Right lobe of liver (tissue), 6 donors: ENCODE measurements at regions not wholly inside any gene's neighbourhood (a gene's known extent, or its start where the extent isn't known, plus 50 kb on each side); places are given as distances from the start of the nearest gene placed in this dataset.

Source experiments
- ATAC-seq, 4 donors: fragments of 200-7000 bp; cut with Tn5 transposase; one replicate each; pipeline ENCODE4 v1.9.1; 2020; ENCODE audit warnings: mild to moderate bottlenecking in 4 of 4, moderate library complexity in 4 of 4
- DNase-seq, 3 donors: peaks; one replicate each; pipeline ENCODE4 v3.0.0-alpha.2; 2020
- H3K27ac ChIP-seq, 3 donors: fragments of 200-600 bp; one replicate each; pipeline ENCODE4 v1.8.0; 2022
- H3K27me3 ChIP-seq, 2 donors: fragments of 200-600 bp; one replicate each; pipeline ENCODE4 v1.8.0; 2022
- H3K36me3 ChIP-seq, 4 donors: fragments of 200-600 bp; sonication (generic) in 1 of 4; one replicate each; pipeline versions ENCODE4 v1.5.1 to v1.8.0; 2017 to 2022; ENCODE audit warnings: control low read depth in 1 of 4
- H3K4me1 ChIP-seq, 4 donors: fragments of 200-600 bp; sonication (generic) in 1 of 4; one replicate each; pipeline versions ENCODE4 v1.5.1 to v1.8.0; 2017 to 2022; ENCODE audit warnings: control low read depth in 1 of 4
- H3K4me3 ChIP-seq, 3 donors: fragments of 200-600 bp; one replicate each; pipeline ENCODE4 v1.8.0; 2022
- H3K9me3 ChIP-seq, 4 donors: fragments of 200-600 bp; sonication (generic) in 1 of 4; one replicate each; pipeline versions ENCODE4 v1.5.1 to v1.8.0; 2017 to 2022; ENCODE audit warnings: control low read depth in 1 of 4
- CTCF ChIP-seq, 4 donors: fragments of 200-600 bp in 3 of 4; fragments of 450-650 bp in 1 of 4; IDR thresholded peaks; one replicate each; pipeline versions ENCODE4 v1.5.1 to v1.8.0; 2016 to 2022; ENCODE audit warnings: antibody characterized with exemption in 4 of 4, mild to moderate bottlenecking in 2 of 4
- POLR2A ChIP-seq: fragments of 450-650 bp; IDR thresholded peaks from one replicate; pipeline ENCODE4 v1.6.1; 2017; ENCODE audit warnings: antibody characterized with exemption, mild to moderate bottlenecking
- WGBS: methylation state at CpG from one replicate; pipeline ENCODE4 v1.1.6; 2018; ENCODE audit warnings: low coverage, low lambda C conversion rate; ENCODE audit not compliant: insufficient coverage; ENCODE audit errors: missing lambda C conversion rate; 5-methylcytosine and 5-hydroxymethylcytosine counted together
- intact Hi-C, 2 donors: fragments of 100-400 bp; cut with DNase I; formaldehyde crosslinking; loops; one replicate each; pipeline versions ENCODE4 v1.11.2 to v1.14.1; 2022
- donor health status: DM: no; HTN: yes; CAD: no.
- donor health status: DM: no; HTN: no; CAD: no.
- donor health status: DM: no; HTN: no; CAD: no.
- donor health status: DM: no; HTN: yes; CAD: no.
- donor health status: DM: no; HTN: yes; CAD: no.

DNA sequence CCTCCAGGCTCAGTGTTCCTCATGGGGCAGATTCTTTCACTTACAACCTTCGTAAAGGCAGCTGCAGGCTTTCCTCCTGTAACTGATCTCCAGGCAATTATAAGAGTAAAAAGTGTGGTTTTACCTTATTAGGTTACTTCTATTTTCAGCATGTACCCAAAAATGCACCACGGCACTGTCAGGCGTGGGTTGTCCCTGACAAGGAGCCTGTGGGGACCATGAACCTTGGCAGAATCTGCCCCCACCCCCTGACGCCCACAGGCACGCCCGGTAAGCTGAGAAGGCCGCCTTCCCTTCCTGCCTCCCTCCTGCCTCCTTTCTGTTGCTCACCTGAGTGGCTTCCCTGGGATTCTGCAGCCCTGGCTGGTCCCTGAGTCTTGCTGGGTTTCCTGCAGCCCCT is 1383.3 kb downstream of the TBC1D22A start:
- Histone ChIP-seq H3K27me3 (no peaks in the 10 kb centered on the region), H3K4me1 (no peaks in the 10 kb centered on the region), H3K9me3 (no peaks in the 10 kb centered on the region), H3K27ac (no peak overlapping the region), H3K4me3 (no peak overlapping the region), H3K36me3 (no peaks in the 10 kb centered on the region)
- ATAC-seq: no peak
- WGBS: 15% methylated on average over 5 of the region's 7 CpGs
- DNase-seq: no peak
- intact Hi-C loops: no loop called here
- TF ChIP-seq POLR2A (no peak), CTCF (IDR thresholded peaks at IDR 0.05) (no peak)

DNA sequence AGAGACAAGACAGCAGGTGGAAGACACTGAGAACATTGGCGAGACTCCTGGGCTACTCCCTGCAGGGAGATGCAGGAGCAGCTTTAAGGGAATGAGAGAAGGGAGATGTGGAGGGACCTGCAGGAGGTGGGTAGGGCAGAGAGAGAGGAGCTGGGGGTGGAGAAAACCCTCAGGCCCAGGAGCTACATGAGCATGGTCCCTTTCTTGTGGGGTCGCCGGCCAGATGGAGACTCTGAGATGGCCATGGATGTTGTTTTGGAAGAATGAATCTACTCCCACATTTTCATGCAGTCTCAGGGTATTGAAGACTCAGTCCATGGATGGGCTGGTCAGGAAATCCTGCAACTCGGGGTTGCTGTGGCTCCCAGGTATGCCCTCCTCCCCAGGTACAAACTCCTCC is 1381.9 kb downstream of the TBC1D22A start:
- Histone ChIP-seq H3K27me3 (no peaks in the 10 kb centered on the region), H3K27ac (no peak overlapping the region), H3K4me3 (no peak overlapping the region), H3K36me3 (no peaks in the 10 kb centered on the region), H3K4me1 (no peaks in the 10 kb centered on the region), H3K9me3 (no peaks in the 10 kb centered on the region)
- ATAC-seq (no peak), DNase-seq (no peak)
- 33% methylated on average over 1 of the region's 4 CpGs for WGBS
- intact Hi-C loops: no loop called here
- TF ChIP-seq CTCF (IDR thresholded peaks at IDR 0.05) (no peak), POLR2A (no peak)

DNA sequence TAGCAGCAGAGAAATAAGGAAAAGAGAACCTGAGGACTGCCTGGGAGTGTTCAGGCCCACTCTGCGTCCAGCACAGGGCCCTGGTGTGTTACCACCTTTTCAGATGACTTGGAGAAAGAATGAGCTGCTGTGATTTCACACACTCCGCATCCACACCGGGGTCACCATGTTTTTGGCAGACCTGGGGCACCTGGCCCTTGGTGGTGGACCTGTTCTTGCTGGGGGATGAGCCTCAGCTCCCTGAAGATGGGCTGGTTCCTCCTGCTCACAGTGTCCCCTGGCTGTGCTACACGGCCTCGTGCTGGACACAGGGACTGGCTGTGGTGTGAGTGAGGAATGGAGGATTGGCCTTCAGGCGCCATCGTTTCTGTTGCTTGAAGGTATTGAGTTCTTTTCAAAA is 1381.4 kb downstream of the TBC1D22A start:
- intact Hi-C loops: no loop called here

DNA sequence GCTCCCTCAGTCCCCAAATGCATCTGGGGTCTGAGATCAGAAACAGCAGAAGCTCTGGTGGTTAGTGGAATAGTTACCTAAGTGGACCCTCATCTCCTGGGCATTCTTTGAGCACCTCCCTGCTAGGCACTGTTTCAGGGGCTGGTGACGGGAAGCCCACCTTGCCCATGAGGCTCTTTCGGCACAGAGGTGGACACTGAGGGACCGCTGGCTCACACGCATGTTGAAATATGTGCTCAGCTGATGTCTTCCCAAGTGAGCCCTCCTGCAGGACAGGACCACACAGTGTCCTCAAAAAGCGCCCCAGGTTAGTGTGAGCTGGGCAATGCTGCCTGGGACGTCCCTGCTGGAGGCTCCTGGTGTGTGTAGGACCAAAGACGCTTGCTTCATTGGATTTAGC is 1379.9 kb downstream of the TBC1D22A start:
- no peak overlapping the region for H3K4me3 ChIP-seq
- no peaks in the 10 kb centered on the region for H3K9me3 ChIP-seq
- no peaks in the 10 kb centered on the region for H3K27me3 ChIP-seq
- WGBS: 72% methylated on average over 7 of the region's 7 CpGs
- DNase-seq (no peak), ATAC-seq (no peak)
- H3K36me3 ChIP-seq: no peaks in the 10 kb centered on the region
- TF ChIP-seq CTCF (IDR thresholded peaks at IDR 0.05) (no peak), POLR2A (no peak)
- H3K4me1 ChIP-seq: no peaks in the 10 kb centered on the region
- no peak overlapping the region for H3K27ac ChIP-seq
- intact Hi-C loops: no loop called here

More for the DNA sequence above, 1381.4 kb downstream of the TBC1D22A start:
- DNase-seq (no peak), ATAC-seq (no peak)
- H3K36me3 ChIP-seq: no peaks in the 10 kb centered on the region
- H3K4me3 ChIP-seq: no peak overlapping the region
- no peaks in the 10 kb centered on the region for H3K9me3 ChIP-seq
- no peak for TF ChIP-seq POLR2A
- TF ChIP-seq CTCF (IDR thresholded peaks at IDR 0.05): no peak
- no peaks in the 10 kb centered on the region for H3K4me1 ChIP-seq
- 73% methylated on average over 7 of the region's 7 CpGs for WGBS
- H3K27me3 ChIP-seq: no peaks in the 10 kb centered on the region
- H3K27ac ChIP-seq: no peak overlapping the region

DNA sequence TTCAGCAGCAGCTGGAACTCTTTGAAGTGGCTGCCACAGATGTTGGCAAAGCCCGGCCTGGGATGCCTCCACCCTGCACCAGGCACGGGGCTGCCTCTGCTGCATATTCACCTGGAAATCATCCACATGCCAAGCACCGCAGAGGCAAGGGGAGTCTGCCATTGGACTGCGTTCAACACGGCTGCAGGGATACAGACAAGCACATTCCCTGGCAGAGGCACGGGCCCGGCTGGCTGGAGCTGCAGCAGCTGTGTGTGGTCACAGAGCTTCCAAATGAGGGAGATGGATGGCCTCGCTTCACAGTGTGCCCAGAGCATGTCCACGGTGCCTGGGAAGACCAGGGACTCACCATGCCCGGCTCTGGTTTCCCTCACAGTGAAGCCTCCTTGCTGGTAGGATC is 1378.9 kb downstream of the TBC1D22A start:
- no peaks in the 10 kb centered on the region for H3K36me3 ChIP-seq
- intact Hi-C loops: no loop called here
- H3K4me1 ChIP-seq: no peaks in the 10 kb centered on the region
- no peaks in the 10 kb centered on the region for H3K27me3 ChIP-seq
- no peak overlapping the region for H3K27ac ChIP-seq
- WGBS: no CpG with 5 or more reads among the region's 10 CpGs
- TF ChIP-seq CTCF (IDR thresholded peaks at IDR 0.05): no peak
- TF ChIP-seq POLR2A: no peak
- DNase-seq (no peak), ATAC-seq (no peak)
- H3K4me3 ChIP-seq: no peak overlapping the region
- H3K9me3 ChIP-seq: no peaks in the 10 kb centered on the region
